B cell (primary cell): ENCODE measurements at regions not wholly inside any gene's neighbourhood (a gene's known extent, or its start where the extent isn't known, plus 50 kb on each side); places are given as distances from the start of the nearest gene placed in this dataset.

Experiments
- ATAC-seq: fragments of 200-7000 bp; cut with Tn5 transposase; one replicate; pipeline ENCODE4 v1.10.0; 2021; ENCODE audit warnings: low read depth, mild to moderate bottlenecking, moderate number of reproducible peaks, moderate library complexity
- CTCF ChIA-PET: fragments of 350-600 bp; sonication (Branson Sonifier 250); formaldehyde crosslinking; loops from one replicate; lab custom pipeline; 2021; ENCODE audit warnings: antibody characterized with exemption, inconsistent platforms; lab: Charles Lee
- POLR2A ChIA-PET: fragments of 350-600 bp; sonication (Branson Sonifier 250); formaldehyde crosslinking; loops from one replicate; lab custom pipeline; 2021; ENCODE audit warnings: antibody characterized with exemption; lab: Charles Lee
- DNase-seq: peaks from one replicate; pipeline ENCODE4 v3.0.0; 2013
- H2AFZ ChIP-seq: 2 replicates; pipeline ENCODE4 v1.6.1; 2012; ENCODE audit warnings: mild to moderate bottlenecking, low read depth, low read length; ENCODE audit not compliant: insufficient read depth, poor library complexity, severe bottlenecking
- H3K27ac ChIP-seq, 2 donors: 1 replicate in 1 of 2; 2 replicates in 1 of 2; pipeline ENCODE4 v1.5.1; 2012 to 2013; ENCODE audit warnings: low read length in 2 of 2, mild to moderate bottlenecking in 2 of 2, moderate library complexity in 1 of 2
- H3K27me3 ChIP-seq, 4 experiments: fragments of 200-600 bp in 1 of 4; sonication (generic) in 1 of 4; replicated peaks in 1 of 4; 1 replicate in 2 of 4; 2 replicates in 2 of 4; pipeline versions ENCODE4 v1.6.1 to v1.7.0; 2013 to 2016; ENCODE audit warnings: low read length in 3 of 4, mild to moderate bottlenecking in 2 of 4, mixed read lengths in 1 of 4, moderate library complexity in 1 of 4; ENCODE audit not compliant: insufficient read depth in 4 of 4, control insufficient read depth in 3 of 4; ENCODE audit errors: control extremely low read depth in 1 of 4
- H3K36me3 ChIP-seq, 2 experiments: replicated peaks in 1 of 2; 1 replicate in 1 of 2; 2 replicates in 1 of 2; pipeline versions ENCODE4 v1.6.1 to v1.7.1; 2013; ENCODE audit warnings: low read length in 1 of 2; ENCODE audit not compliant: insufficient read depth in 2 of 2, control insufficient read depth in 1 of 2; ENCODE audit errors: control extremely low read depth in 1 of 2, extremely low read depth in 1 of 2
- H3K4me1 ChIP-seq, 2 donors: fragments of 200-600 bp in 1 of 2; sonication (generic) in 1 of 2; 1 replicate in 1 of 2; 2 replicates in 1 of 2; pipeline versions ENCODE4 v1.5.1 to v1.6.1; 2013 to 2017; ENCODE audit warnings: low read length in 2 of 2; ENCODE audit not compliant: control insufficient read depth in 2 of 2, insufficient read depth in 2 of 2
- H3K4me2 ChIP-seq: replicated peaks from 2 replicates; pipeline ENCODE3; 2012; ENCODE audit warnings: mild to moderate bottlenecking, low read depth, low read length; ENCODE audit not compliant: poor library complexity, severe bottlenecking
- H3K4me3 ChIP-seq, 5 experiments: fragments of 200-600 bp in 1 of 5; sonication (generic) in 1 of 5; 1 replicate in 3 of 5; 2 replicates in 2 of 5; pipeline versions ENCODE4 v1.5.1 to v1.7.0; 2011 to 2016; ENCODE audit warnings: low read length in 4 of 5, mild to moderate bottlenecking in 4 of 5, low read depth in 2 of 5, control low read depth in 1 of 5, moderate library complexity in 1 of 5; ENCODE audit not compliant: insufficient read depth in 1 of 5; ENCODE audit errors: control extremely low read depth in 1 of 5, extremely low read depth in 1 of 5
- H3K79me2 ChIP-seq: fragments of 200-600 bp; sonication (generic); one replicate; pipeline ENCODE4 v1.6.0; 2016; ENCODE audit warnings: low read length; ENCODE audit not compliant: control insufficient read depth, insufficient read depth
- H3K9ac ChIP-seq: fragments of 200-600 bp; sonication (generic); 2 replicates; pipeline ENCODE4 v1.6.1; 2017; ENCODE audit warnings: mild to moderate bottlenecking, low read length, moderate library complexity
- H3K9me3 ChIP-seq, 3 donors: one replicate each; pipeline versions ENCODE4 v1.6.1 to v1.7.1; 2013; ENCODE audit warnings: low read length in 2 of 3; ENCODE audit not compliant: control insufficient read depth in 2 of 3, insufficient read depth in 1 of 3; ENCODE audit errors: control extremely low read depth in 1 of 3
- H4K20me1 ChIP-seq: 2 replicates; pipeline ENCODE4 v1.6.0; 2012; ENCODE audit warnings: mild to moderate bottlenecking, low read length; ENCODE audit not compliant: insufficient read depth, control insufficient read depth, poor library complexity, severe bottlenecking
- H3K27ac Mint-ChIP-seq: one replicate; pipeline ENCODE4 v1.8.0; 2021; ENCODE audit warnings: mixed read lengths
- H3K27me3 Mint-ChIP-seq: one replicate; pipeline ENCODE4 v1.8.0; 2021; ENCODE audit warnings: mixed read lengths
- H3K4me1 Mint-ChIP-seq: one replicate; pipeline ENCODE4 v1.8.0; 2021; ENCODE audit warnings: mixed read lengths
- H3K4me3 Mint-ChIP-seq: one replicate; pipeline ENCODE4 v1.8.0; 2021; ENCODE audit warnings: mixed read lengths
- H3K9me3 Mint-ChIP-seq: one replicate; pipeline ENCODE4 v1.8.0; 2022; ENCODE audit warnings: mixed read lengths; ENCODE audit not compliant: insufficient read depth
- CTCF ChIP-seq: fragments of 200-600 bp; IDR thresholded peaks from one replicate; pipeline ENCODE4 v1.8.0; 2022; ENCODE audit warnings: antibody characterized with exemption, mild to moderate bottlenecking
- EZH2 ChIP-seq: IDR thresholded peaks from 2 replicates; pipeline ENCODE4 v1.6.1; 2012; ENCODE audit warnings: borderline replicate concordance, low read depth, mild to moderate bottlenecking, moderate library complexity, low read length; ENCODE audit not compliant: insufficient read depth, poor library complexity, severe bottlenecking
- WGBS: methylation state at CpG from one replicate; pipeline ENCODE4 v1.1.5; 2013; ENCODE audit warnings: missing lambda C conversion rate; ENCODE audit not compliant: insufficient coverage; 5-methylcytosine and 5-hydroxymethylcytosine counted together
- intact Hi-C: fragments of 100-400 bp; cut with micrococcal nuclease; formaldehyde crosslinking; loops from one replicate; pipeline ENCODE4 v1.10.0; 2022

- Mint-ChIP-seq H3K27me3 (no peaks in the 10 kb centered on the region), H3K4me1 (peaks cover 3% of the 10 kb centered on the region), H3K9me3 (no peaks in the 10 kb centered on the region), H3K4me3 (no peak overlapping the region), H3K27ac (no peak overlapping the region)
- H3K4me1 ChIP-seq: no peaks in the 10 kb centered on the region
- no peak for DNase-seq
- TF ChIP-seq CTCF (no peak), EZH2 (no peak)
- no peak overlapping the region for H3K4me2 ChIP-seq
- no peak overlapping the region for H2AFZ ChIP-seq
- CTCF ChIA-PET: interaction anchor here (1.0 to 4.7 kb wide), 8 partner anchors 9 to 235 kb away, joined by 3 to 18 read pairs (median 4); partner anchors contain the start of gene CXCL13
- H3K9me3 ChIP-seq: no peaks in the 10 kb centered on the region
- no peaks in the 10 kb centered on the region for H3K36me3 ChIP-seq
- no peaks in the 10 kb centered on the region for H4K20me1 ChIP-seq
- peaks cover 0 to 3% (median 0%) of the 10 kb centered on the region in 4 experiments for H3K27me3 ChIP-seq
- intact Hi-C loops: no loop called here
- H3K9ac ChIP-seq: no peak overlapping the region
- H3K79me2 ChIP-seq: no peaks in the 10 kb centered on the region
- ATAC-seq: no peak
- no peak overlapping the region for H3K4me3 ChIP-seq
- no peak overlapping the region for H3K27ac ChIP-seq
- POLR2A ChIA-PET: no interaction called here
Observed at GRCh38 chr4:77384094-77384493, 221.5 kb upstream of the CXCL13 start.

- Histone ChIP-seq H3K27me3 (peaks cover 0 to 2% (median 0%) of the 10 kb centered on the region in 4 experiments), H3K36me3 (no peaks in the 10 kb centered on the region), H3K79me2 (no peaks in the 10 kb centered on the region), H2AFZ (peak overlapping the region; percentile 47), H3K27ac (no peak overlapping the region), H3K9me3 (no peaks in the 10 kb centered on the region), H3K9ac (no peak overlapping the region), H3K4me2 (no peak overlapping the region), H4K20me1 (no peaks in the 10 kb centered on the region), H3K4me3 (no peak overlapping the region), H3K4me1 (no peaks in the 10 kb centered on the region)
- Mint-ChIP-seq H3K9me3 (no peaks in the 10 kb centered on the region), H3K4me3 (no peak overlapping the region), H3K4me1 (peaks cover 3% of the 10 kb centered on the region), H3K27ac (no peak overlapping the region), H3K27me3 (no peaks in the 10 kb centered on the region)
- intact Hi-C loops: loop anchor here (1.0 kb wide), 2 partner anchors 48 to 216 kb away; no protein-coding TSS in a partner anchor
- no peak for ATAC-seq
- DNase-seq: peak; percentile 64
- POLR2A ChIA-PET: no interaction called here
- TF ChIP-seq CTCF: peak; percentile 84
- TF ChIP-seq EZH2: no peak
- WGBS: 21% methylated on average over 4 of the region's 4 CpGs
- CTCF ChIA-PET: interaction anchor here (0.6 to 4.7 kb wide), 16 partner anchors 11 to 329 kb away, joined by 3 to 33 read pairs (median 4); partner anchors contain the start of gene CXCL13
Observed at GRCh38 chr4:77385124-77385969, 220.3 kb upstream of the CXCL13 start.
